Muscle of leg (tissue), 3 donors: ENCODE measurements at regions not wholly inside any gene's neighbourhood (a gene's known extent, or its start where the extent isn't known, plus 50 kb on each side); places are given as distances from the start of the nearest gene placed in this dataset.

Experiments used
- DNase-seq: peaks from one replicate; pipeline ENCODE4 v3.0.0; 2013
- H3K27ac ChIP-seq: one replicate; pipeline ENCODE4 v1.5.1; 2013; ENCODE audit warnings: mild to moderate bottlenecking, low read length, control low read depth
- H3K27me3 ChIP-seq: one replicate; pipeline ENCODE4 v1.6.1; 2013; ENCODE audit warnings: low read length; ENCODE audit not compliant: control insufficient read depth, insufficient read depth
- H3K36me3 ChIP-seq: one replicate; pipeline ENCODE4 v1.6.1; 2013; ENCODE audit warnings: low read length; ENCODE audit not compliant: control insufficient read depth, insufficient read depth
- H3K4me1 ChIP-seq: one replicate; pipeline ENCODE4 v1.6.1; 2013; ENCODE audit warnings: low read length; ENCODE audit not compliant: control insufficient read depth, insufficient read depth
- H3K4me3 ChIP-seq: one replicate; pipeline ENCODE4 v1.5.1; 2013; ENCODE audit warnings: low read length, control low read depth
- H3K9me3 ChIP-seq: replicated peaks from 2 replicates; pipeline ENCODE4 v1.6.1; 2013; ENCODE audit warnings: low read depth, low read length; ENCODE audit not compliant: control insufficient read depth
- WGBS: methylation state at CpG from one replicate; pipeline ENCODE4 v1.1.5; 2013; ENCODE audit warnings: missing lambda C conversion rate; ENCODE audit not compliant: insufficient coverage; 5-methylcytosine and 5-hydroxymethylcytosine counted together

GRCh38 chr1:69441496-69441895 lies 126.2 kb upstream of the LRRC7 start:
- H3K27ac ChIP-seq, result no peak overlapping the region
- no peak for DNase-seq
- H3K27me3 ChIP-seq, result no peaks in the 10 kb centered on the region
- no peaks in the 10 kb centered on the region for H3K9me3 ChIP-seq
- no peak overlapping the region for H3K4me3 ChIP-seq
- no peaks in the 10 kb centered on the region for H3K4me1 ChIP-seq
- no peaks in the 10 kb centered on the region for H3K36me3 ChIP-seq

GRCh38 chr1:69451196-69451595 lies 116.5 kb upstream of the LRRC7 start:
- Histone ChIP-seq H3K4me1 (no peaks in the 10 kb centered on the region), H3K4me3 (no peak overlapping the region), H3K9me3 (no peaks in the 10 kb centered on the region), H3K27ac (no peak overlapping the region), H3K27me3 (no peaks in the 10 kb centered on the region), H3K36me3 (no peaks in the 10 kb centered on the region)
- WGBS, result 0% methylated on average over 1 of the region's 2 CpGs
- no peak for DNase-seq

- Histone ChIP-seq H3K4me1 (no peaks in the 10 kb centered on the region), H3K4me3 (no peak overlapping the region), H3K9me3 (no peaks in the 10 kb centered on the region), H3K27ac (no peak overlapping the region), H3K36me3 (no peaks in the 10 kb centered on the region), H3K27me3 (no peaks in the 10 kb centered on the region)
- no CpG with 5 or more reads among the region's 3 CpGs for WGBS
- no peak for DNase-seq
Observed at GRCh38 chr1:69455718-69456117, 112.0 kb upstream of the LRRC7 start.

- DNase-seq, result no peak
- Histone ChIP-seq H3K4me1 (no peaks in the 10 kb centered on the region), H3K27ac (no peak overlapping the region), H3K27me3 (no peaks in the 10 kb centered on the region), H3K36me3 (no peaks in the 10 kb centered on the region), H3K4me3 (no peak overlapping the region), H3K9me3 (no peaks in the 10 kb centered on the region)
Observed at GRCh38 chr1:69459244-69459643, 108.5 kb upstream of the LRRC7 start.

GRCh38 chr1:69475021-69475420 lies 92.7 kb upstream of the LRRC7 start:
- H3K4me3 ChIP-seq, result no peak overlapping the region
- 69% methylated on average over 1 of the region's 2 CpGs for WGBS
- H3K4me1 ChIP-seq, result no peaks in the 10 kb centered on the region
- no peak for DNase-seq
- H3K27me3 ChIP-seq, result no peaks in the 10 kb centered on the region
- H3K36me3 ChIP-seq, result no peaks in the 10 kb centered on the region
- no peak overlapping the region for H3K27ac ChIP-seq
- no peaks in the 10 kb centered on the region for H3K9me3 ChIP-seq

GRCh38 chr1:69479734-69480133 lies 88.0 kb upstream of the LRRC7 start:
- H3K27me3 ChIP-seq, result no peaks in the 10 kb centered on the region
- WGBS, result no CpG with 5 or more reads among the region's 1 CpG
- no peak overlapping the region for H3K27ac ChIP-seq
- no peaks in the 10 kb centered on the region for H3K36me3 ChIP-seq
- H3K4me1 ChIP-seq, result no peaks in the 10 kb centered on the region
- no peak overlapping the region for H3K4me3 ChIP-seq
- no peaks in the 10 kb centered on the region for H3K9me3 ChIP-seq
- DNase-seq, result no peak

GRCh38 chr1:69483246-69483645 lies 84.5 kb upstream of the LRRC7 start:
- Histone ChIP-seq H3K27me3 (no peaks in the 10 kb centered on the region), H3K9me3 (no peaks in the 10 kb centered on the region), H3K36me3 (no peaks in the 10 kb centered on the region), H3K4me3 (no peak overlapping the region), H3K27ac (no peak overlapping the region), H3K4me1 (no peaks in the 10 kb centered on the region)
- 94% methylated on average over 2 of the region's 2 CpGs for WGBS
- DNase-seq, result no peak

GRCh38 chr1:69485616-69486015 lies 82.1 kb upstream of the LRRC7 start:
- WGBS, result no CpG with 5 or more reads among the region's 1 CpG
- H3K27ac ChIP-seq, result no peak overlapping the region
- DNase-seq, result no peak
- H3K27me3 ChIP-seq, result no peaks in the 10 kb centered on the region
- no peaks in the 10 kb centered on the region for H3K9me3 ChIP-seq
- H3K4me3 ChIP-seq, result no peak overlapping the region
- H3K36me3 ChIP-seq, result no peaks in the 10 kb centered on the region
- H3K4me1 ChIP-seq, result no peaks in the 10 kb centered on the region

GRCh38 chr1:69491416-69491815 lies 76.3 kb upstream of the LRRC7 start:
- H3K27me3 ChIP-seq, result no peaks in the 10 kb centered on the region
- H3K4me1 ChIP-seq, result no peaks in the 10 kb centered on the region
- H3K36me3 ChIP-seq, result no peaks in the 10 kb centered on the region
- no peaks in the 10 kb centered on the region for H3K9me3 ChIP-seq
- no peak for DNase-seq
- no CpG with 5 or more reads among the region's 2 CpGs for WGBS
- no peak overlapping the region for H3K4me3 ChIP-seq
- no peak overlapping the region for H3K27ac ChIP-seq

GRCh38 chr1:69492286-69492685 lies 75.4 kb upstream of the LRRC7 start:
- 86% methylated on average over 2 of the region's 3 CpGs for WGBS

GRCh38 chr1:69494221-69494620 lies 73.5 kb upstream of the LRRC7 start:
- H3K4me3 ChIP-seq, result no peak overlapping the region
- H3K27me3 ChIP-seq, result no peaks in the 10 kb centered on the region
- DNase-seq, result peak; percentile 35
- H3K4me1 ChIP-seq, result no peaks in the 10 kb centered on the region
- H3K36me3 ChIP-seq, result no peaks in the 10 kb centered on the region
- H3K27ac ChIP-seq, result no peak overlapping the region
- no peaks in the 10 kb centered on the region for H3K9me3 ChIP-seq

More at GRCh38 chr1:69492286-69492685, 75.4 kb upstream of the LRRC7 start:
- Histone ChIP-seq H3K36me3 (no peaks in the 10 kb centered on the region), H3K4me3 (no peak overlapping the region), H3K4me1 (no peaks in the 10 kb centered on the region), H3K27ac (no peak overlapping the region), H3K9me3 (no peaks in the 10 kb centered on the region), H3K27me3 (no peaks in the 10 kb centered on the region)
- no peak for DNase-seq
